ENCODE measurements at regions not wholly inside any gene's neighbourhood (a gene's known extent, or its start where the extent isn't known, plus 50 kb on each side); places are given as distances from the start of the nearest gene placed in this dataset.

DNA sequence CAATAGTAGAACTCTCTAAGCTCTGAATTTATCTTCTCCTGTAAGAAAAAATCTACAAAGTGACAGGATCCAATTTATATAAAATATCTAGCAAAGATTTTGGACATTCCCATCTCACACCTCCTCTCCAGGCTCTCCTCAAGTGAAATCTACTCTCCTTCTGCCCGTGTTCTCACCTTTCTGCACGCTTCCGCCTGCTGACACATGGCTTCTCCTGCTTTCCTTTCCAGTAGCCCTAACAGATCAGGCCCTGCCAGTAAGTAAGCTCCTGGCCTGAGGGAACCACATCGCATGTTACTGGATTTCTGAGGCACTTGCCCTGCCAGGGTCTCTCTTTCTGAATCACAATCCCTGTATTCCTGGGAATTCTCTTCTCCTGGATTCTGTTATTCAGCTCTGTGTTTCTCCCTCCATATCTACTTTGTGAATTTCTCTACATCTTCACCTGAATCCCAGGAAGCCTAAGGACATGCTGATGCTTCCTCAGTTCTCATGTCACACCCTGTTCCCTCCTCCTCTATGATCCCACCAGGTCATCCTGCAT is 53.3 kb upstream of the TOP3B start:
- no peak for DNase-seq

GRCh38 chr22:22035203-22035602 is 52.6 kb upstream of the TOP3B start:
- no peak for DNase-seq

GRCh38 chr22:22034469-22035132 is 52.0 kb upstream of the TOP3B start:
- DNase-seq = no peak

DNA sequence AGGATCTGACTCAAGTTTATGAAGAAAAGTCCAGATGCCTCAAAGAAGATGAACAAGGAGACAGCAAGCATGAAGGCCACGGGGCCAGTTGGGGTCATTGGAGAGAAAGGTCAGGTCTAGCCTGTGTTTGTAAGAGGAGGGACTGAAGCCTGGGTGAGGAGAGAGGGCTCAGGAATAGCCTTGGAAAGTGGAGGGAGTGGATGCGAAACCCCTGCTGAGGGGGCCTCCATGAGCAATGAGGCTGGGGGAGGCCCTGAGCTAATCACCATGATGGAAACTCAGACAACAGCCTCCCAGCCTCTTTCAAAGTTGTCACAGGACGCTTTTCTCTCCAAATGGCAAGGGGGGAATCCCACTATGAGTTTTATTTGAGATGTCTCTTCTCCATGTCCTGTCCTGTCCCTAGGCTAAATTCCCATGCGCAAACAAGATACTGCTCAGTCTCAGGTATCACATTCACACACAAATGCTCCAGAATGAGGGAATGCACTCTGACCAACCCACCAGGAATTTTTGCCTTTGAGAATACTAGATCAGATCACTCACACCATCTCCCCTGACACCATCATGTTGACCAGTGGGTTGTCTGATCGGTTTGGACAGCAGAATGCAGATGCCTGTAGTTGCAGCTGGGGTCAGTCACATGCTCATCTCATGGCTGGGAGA is 51.3 kb upstream of the TOP3B start:
- no peak for DNase-seq

DNA sequence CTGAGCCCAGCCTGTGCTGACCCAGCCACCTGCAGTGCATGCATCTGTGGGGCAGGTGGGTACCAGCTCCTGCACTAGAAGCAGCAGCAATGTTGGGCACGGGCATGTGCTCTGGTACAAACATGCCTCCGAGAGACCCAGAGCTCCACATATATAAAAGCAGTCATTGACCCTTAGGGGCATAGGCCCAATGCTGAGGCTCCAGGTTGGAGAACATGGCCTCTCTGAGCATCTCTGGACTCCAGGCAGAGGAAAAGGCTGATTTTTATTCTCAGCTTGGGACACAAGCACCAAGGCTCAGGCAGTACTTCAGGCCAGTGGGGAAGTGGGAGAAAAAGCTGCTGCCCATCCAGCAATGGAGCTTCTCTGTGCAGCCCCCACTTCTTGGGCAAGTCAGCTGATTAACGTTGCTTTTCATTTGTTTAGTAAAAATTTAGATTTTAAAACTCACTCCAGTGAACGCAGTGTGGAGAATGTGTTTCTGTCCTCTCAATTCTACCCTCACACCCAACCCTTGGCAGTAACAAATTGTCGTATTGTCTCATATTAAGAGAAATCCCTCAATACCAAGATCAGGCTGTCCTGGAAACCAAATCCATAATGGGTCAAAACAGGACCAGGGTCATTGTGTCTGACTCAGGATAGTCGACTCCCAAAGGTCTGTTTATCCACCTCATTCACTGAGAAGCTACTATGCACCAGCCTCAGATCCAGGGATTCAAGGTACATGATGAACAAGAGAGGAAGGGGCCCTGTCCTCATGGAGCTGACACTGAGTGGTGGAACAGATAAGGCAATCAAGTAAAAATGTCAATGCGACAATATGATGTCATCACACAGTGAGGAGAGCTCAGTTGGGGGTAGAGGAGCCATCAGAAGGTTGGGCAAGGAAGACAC is 50.6 kb upstream of the TOP3B start:
- no peak for DNase-seq

DNA sequence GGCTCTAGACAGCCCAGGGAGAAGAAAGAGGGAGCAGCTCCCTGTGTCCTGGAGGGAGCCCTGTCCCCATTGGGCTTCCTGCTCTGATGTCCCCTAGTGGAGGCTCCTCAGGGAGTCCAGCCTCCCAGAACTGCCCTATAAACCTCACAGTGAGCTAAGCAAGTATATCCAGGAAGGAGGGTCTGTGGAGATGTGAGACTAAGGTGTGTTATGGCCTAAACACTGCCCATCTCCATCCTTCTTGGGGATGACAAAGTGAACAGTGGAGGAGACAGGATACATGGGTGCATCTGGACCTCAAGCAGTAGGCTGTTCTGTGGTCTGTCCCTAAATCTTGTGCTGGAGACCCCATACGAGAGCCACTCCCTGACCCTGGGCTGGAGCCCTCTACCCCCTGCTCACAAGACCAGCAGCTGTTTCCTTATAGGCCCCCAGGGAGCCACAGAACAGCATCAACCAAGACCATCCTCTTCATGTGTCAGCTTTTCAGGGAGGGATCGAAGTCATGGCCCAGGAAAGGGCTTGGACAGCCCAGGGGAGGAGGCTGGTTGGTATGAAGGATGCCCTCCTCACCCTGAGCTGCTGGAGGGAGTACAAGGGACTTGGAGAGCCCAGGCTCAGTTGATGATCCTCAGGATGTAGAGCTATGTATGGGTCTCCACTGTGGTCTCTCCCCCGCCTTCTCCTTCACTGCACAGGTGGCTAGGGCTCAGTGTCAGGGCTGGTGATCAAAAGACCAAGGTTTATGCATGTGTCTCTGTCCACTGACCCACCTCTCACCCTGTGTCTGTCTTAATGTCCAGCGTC is 49.7 kb upstream of the TOP3B start:
- DNase-seq = no peak
